ENCODE measurements at regions not wholly inside any gene's neighbourhood (a gene's known extent, or its start where the extent isn't known, plus 50 kb on each side); places are given as distances from the start of the nearest gene placed in this dataset.

- no peaks in the 10 kb centered on the region for H3K9me3 ChIP-seq (ENCODE audit: low read length)
- H3K36me3 ChIP-seq (ENCODE audit: insufficient read depth, low read length): no peaks in the 10 kb centered on the region
- no peak overlapping the region for H3K27ac ChIP-seq (ENCODE audit: low read depth, low read length)
- H3K4me3 ChIP-seq (ENCODE audit: low read depth in 1 of 2, low read length in 2 of 2): no peak overlapping the region
- H3K27me3 ChIP-seq (ENCODE audit: control insufficient read depth in 1 of 2, insufficient read depth in 2 of 2, low read length in 2 of 2): no peaks in the 10 kb centered on the region
- H3K9ac ChIP-seq (ENCODE audit: low read length): no peak overlapping the region
- H3K4me1 ChIP-seq (ENCODE audit: insufficient read depth, low read length): peaks cover 4% of the 10 kb centered on the region
Measured at GRCh38 chr9:2568689-2569088, 52.9 kb upstream of the VLDLR start.

GRCh38 chr9:2570615-2571479 is 50.7 kb upstream of the VLDLR start:
- Histone ChIP-seq H3K4me3 (ENCODE audit: low read depth in 1 of 2, low read length in 2 of 2) (no peak overlapping the region), H3K27ac (ENCODE audit: low read depth, low read length) (no peak overlapping the region), H3K9ac (ENCODE audit: low read length) (no peak overlapping the region), H3K4me1 (ENCODE audit: insufficient read depth, low read length) (peaks cover 4% of the 10 kb centered on the region), H3K27me3 (ENCODE audit: control insufficient read depth in 1 of 2, insufficient read depth in 2 of 2, low read length in 2 of 2) (no peaks in the 10 kb centered on the region), H3K36me3 (ENCODE audit: insufficient read depth, low read length) (no peaks in the 10 kb centered on the region), H3K9me3 (ENCODE audit: low read length) (no peaks in the 10 kb centered on the region)

Data from muscle layer of colon (tissue), 2 donors.